Renal cortex interstitium (tissue), 11 donors: ENCODE measurements at regions not wholly inside any gene's neighbourhood (a gene's known extent, or its start where the extent isn't known, plus 50 kb on each side); places are given as distances from the start of the nearest gene placed in this dataset.
"Not testable (repeated sequence)": the region's sequence is repeated elsewhere in the genome, so short reads cannot be mapped to it uniquely, and the experiment has no call there.

Experiments
- DNase-seq, 11 donors: peaks; one replicate each; pipeline ENCODE4 v3.0.0-alpha.2; 2013; ENCODE audit warnings: low read depth in 9 of 11, low spot score in 4 of 11; ENCODE audit errors: extremely low read depth in 1 of 11

DNA sequence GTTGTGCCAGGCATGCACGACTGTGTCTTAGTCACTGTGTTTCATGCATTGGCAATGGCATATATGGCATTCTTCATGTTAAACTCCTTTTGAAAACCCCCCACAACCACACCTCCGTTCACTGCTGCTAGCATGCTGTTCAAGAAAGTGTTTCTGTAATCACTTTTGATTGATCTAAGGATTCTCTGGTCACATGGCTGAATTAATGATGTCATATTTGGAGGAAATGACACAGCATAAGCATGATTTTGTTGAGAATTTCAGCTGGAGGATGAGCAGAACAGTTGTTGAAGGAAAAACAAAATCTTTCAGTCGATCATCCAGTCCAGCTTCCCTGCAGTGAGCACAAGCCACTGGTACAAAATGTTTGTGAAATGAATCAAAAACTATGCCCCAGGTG, 203.5 kb upstream of the ECI2 start:
- DNase-seq, result no peak

DNA sequence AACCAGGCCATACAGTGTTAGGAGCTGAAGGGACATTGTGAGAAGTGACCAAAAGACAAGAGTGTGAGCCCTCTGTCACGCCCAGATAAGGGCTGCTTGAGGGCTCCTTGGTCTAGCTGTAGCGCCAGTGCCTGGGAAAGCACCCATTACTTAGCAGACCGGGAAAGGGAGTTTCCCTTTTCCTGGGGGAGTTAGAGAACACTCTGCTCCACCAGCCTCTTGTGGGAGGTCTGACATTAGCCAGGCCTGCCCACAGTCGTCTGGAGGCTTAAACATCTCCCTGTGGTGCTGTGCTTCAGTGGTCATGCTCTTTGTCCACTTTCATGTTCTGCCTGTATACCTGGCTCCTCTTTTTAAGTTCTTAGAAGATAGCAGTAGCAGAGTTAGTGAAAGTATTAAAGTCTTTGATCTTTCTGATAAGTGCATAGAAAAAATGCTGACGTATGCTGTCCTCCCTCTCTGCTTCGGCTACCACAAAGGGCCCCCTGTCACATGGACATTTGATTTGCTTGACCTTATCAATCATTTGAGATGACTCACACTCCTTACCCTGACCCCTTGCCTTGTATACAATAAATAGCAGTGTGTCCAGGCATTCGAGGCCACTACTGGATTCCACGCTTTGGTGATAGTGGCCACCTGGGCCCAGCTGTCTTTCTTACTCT, 201.5 kb upstream of the ECI2 start:
- no peak for DNase-seq

DNA sequence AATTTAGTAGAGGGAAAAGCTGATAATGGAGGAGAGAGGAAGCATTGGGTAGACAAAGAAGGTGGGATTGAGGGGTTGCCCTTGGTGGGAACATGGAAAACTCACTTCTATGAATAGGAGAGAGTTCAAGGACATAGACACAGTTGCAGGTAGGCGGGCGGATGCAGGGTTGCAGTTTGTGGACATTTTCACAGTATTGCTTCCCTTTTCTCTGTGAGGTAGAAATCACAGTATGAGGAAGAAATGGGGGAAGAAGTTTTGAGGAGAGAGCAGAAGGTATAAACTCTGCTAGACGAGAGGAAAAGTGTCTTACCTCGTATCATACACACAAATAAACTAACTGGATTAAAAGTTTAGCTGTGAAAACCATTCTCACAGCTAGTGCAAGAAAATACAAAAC, 200.7 kb upstream of the ECI2 start:
- no peak for DNase-seq

DNA sequence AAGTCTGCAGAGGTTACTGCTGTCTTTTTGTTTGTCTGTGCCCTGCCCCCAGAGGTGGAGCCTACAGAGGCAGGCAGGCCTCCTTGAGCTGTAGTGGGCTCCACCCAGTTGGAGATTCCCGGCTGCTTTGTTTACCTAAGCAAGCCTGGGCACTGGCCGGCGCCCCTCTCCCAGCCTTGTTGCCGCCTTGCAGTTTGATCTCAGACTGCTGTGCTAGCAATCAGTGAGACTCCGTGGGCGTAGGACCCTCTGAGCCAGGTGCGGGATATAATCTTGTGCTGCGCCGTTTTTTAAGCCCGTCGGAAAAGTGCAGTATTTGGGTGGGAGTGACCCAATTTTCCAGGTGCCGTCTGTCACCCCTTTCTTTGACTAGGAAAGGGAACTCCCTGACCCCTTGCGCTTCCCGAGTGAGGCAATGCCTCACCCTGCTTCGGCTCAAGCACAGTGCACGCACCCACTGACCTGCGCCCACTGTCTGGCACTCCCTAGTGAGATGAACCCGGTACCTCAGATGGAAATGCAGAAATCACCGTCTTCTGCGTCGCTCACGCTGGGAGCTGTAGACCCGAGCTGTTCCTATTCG, 198.9 kb upstream of the ECI2 start:
- DNase-seq, result not testable (repeated sequence)

DNA sequence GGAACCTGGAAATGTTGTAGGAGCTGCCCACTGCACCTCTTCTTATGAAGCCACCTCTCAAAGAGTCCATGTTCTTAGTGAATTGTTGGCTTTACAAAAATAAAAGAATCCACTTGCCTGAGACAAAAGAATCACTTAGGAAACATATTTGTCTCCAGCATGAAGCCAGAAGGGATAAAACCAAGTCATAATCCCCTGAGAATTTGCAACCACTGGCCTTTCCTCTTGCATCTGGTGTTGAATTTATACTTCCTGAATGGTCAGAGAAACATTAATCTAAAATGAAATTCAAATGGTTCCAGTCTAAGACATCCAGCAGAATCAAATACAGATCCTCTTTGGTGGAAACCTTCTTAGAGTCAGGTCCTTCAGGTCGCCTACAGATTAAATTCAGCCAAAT, 192.5 kb upstream of the ECI2 start:
- no peak for DNase-seq

- no peak for DNase-seq
Measured at GRCh38 chr6:4324746-4325145, 189.4 kb upstream of the ECI2 start.

DNA sequence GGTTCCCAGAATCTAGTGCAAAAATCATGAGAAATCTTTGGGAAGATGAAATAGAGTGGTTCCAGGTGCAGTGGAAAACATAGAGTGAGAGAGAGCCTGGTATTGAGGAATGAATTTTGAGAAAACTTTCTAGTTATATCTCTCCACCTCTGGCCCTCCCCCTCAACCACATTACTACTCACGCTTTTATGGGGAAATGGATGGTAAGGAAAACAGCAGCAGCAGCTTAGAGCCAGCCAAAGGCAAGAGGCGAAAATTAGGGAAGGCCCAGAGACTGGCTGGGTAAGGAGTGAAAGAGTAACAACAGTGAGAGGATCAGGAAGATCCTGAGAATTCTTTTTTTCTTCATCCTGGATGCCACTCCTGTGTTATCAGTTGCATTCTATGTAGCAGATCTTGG, 187.9 kb upstream of the ECI2 start:
- DNase-seq, result no peak

- DNase-seq, result no peak
Measured at GRCh38 chr6:4322846-4323309, 187.5 kb upstream of the ECI2 start.

DNA sequence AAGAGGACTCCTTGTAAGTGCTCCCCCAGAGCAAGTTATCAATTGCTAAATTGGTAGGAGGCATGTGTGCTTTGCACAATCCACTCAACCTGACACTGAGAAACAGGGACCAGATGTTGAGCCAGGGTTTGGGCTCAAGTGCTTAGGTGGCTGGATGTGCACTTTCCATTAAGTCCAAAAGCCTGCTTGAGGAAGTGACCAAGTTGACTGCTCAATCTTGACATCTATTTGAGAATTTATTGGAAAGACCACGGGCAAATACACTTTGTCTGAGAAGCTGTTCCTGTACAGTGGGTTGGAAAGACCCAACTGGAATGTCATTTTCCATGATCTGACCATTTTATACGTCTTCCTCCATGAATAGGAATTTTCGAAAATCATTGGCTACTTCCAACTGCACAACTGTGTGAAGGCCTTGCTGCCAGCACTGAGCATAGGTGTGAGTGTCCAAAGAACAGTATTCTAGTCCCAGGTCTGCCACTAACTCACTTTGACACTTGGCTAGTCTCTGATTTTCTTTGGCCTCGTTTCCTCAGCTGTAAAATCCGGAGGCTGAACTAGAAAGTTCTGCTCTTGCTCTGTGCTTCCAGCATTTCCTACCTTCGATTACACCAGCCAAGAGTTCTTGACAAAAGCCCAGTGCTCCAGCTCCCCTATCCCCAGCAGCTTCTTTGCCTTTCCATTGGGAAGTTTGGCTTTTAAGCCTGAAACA, 186.9 kb upstream of the ECI2 start:
- no peak for DNase-seq

- DNase-seq, result no peak
Measured at GRCh38 chr6:4320860-4321259, 185.5 kb upstream of the ECI2 start.

GRCh38 chr6:4319981-4320683, 184.8 kb upstream of the ECI2 start:
- peak in 3 of 11 donors; percentile 12 to 43 (median 17) for DNase-seq

DNA sequence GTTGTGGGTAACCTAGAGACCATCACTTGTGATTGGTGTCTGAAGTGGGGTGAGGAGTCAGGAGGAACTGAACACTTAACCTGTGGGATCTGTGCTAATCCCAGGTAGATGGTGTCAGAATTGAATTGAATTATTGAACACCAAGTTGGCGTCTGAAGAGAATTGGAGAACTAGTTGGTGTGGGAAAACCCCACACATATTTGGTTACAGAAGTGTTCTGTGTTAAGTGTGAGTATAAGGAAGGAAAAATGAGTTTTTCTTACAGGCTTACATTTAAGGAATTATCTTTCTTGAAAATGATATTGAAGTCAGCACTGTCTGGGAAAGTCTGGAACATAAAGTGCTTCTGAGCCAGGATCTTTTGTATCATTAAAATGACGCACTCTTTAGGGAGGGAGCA, 182.9 kb upstream of the ECI2 start:
- no peak for DNase-seq

GRCh38 chr6:4316867-4317400, 181.6 kb upstream of the ECI2 start:
- peak in 8 of 11 donors; percentile 26 to 56 (median 42) for DNase-seq

DNA sequence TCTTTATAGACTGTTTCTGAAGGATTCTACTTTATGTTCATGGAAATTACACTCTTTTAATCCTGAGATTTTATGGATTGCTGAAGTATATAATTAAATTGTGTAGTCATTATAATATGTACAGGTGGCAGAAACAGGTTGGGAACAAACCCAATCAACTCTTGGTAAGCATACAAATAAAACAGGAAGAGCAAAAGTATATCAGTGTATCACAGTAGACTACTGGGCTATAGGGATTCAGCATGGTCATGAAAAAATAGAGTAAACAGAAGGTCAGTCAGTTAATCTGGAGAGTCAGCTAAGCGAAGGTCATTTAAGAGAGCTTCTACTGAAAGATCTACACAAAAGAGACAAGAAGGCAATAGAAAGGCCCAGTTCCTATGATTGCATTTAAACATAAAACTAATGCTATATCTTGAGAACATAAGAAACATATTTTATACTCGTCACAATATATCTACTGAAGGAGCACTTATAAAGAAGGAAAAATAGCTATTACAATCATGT, 178.9 kb upstream of the ECI2 start:
- DNase-seq, result no peak

- DNase-seq, result no peak
Measured at GRCh38 chr6:4313044-4313686, 177.8 kb upstream of the ECI2 start.

- no peak for DNase-seq
Measured at GRCh38 chr6:4311976-4312860, 176.8 kb upstream of the ECI2 start.

DNA sequence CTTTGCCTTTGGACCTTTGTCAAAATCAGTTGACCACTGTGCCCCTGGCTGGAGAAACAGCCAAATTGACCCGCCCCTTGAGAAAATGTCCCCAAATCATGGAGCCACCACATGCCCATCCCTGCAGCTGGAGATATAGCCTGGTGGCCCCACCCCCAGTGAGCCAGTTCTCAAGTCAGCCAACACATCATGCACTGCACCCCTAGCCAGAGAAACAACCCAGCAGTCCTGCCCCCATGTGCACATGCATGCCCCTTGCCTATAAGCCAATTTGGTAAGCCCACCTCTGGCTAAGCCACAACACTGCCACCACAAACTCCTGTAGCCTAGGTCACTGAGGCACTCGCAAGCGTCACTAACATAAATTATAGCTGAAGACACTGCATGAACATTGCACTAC, 174.2 kb upstream of the ECI2 start:
- no peak for DNase-seq

- no peak for DNase-seq
Measured at GRCh38 chr6:4308364-4308763, 173.0 kb upstream of the ECI2 start.
